Smooth muscle cell (in vitro differentiated cells): ENCODE measurements at regions not wholly inside any gene's neighbourhood (a gene's known extent, or its start where the extent isn't known, plus 50 kb on each side); places are given as distances from the start of the nearest gene placed in this dataset.

ENCODE experiments used
- DNase-seq: peaks from one replicate; lab custom pipeline; 2025; ENCODE audit not compliant: unreplicated experiment; lab: John Stamatoyannopoulos, UW
- H2AFZ ChIP-seq: fragments of 200-600 bp; sonication (generic); 2 replicates; pipeline ENCODE4 v1.6.0; 2016; ENCODE audit warnings: antibody characterized with exemption, low read depth, mild to moderate bottlenecking
- H3F3A ChIP-seq: fragments of 200-600 bp; sonication (generic); 2 replicates; pipeline ENCODE4 v1.6.0; 2017; ENCODE audit warnings: antibody characterized with exemption, low read depth
- H3K27ac ChIP-seq: fragments of 200-600 bp; sonication (generic); 2 replicates; pipeline ENCODE4 v1.5.1; 2016; ENCODE audit warnings: low read depth, mild to moderate bottlenecking
- H3K27me3 ChIP-seq: fragments of 200-600 bp; sonication (generic); 2 replicates; pipeline ENCODE4 v1.6.1; 2016; ENCODE audit warnings: low read depth, mild to moderate bottlenecking
- H3K36me3 ChIP-seq: fragments of 200-600 bp; sonication (generic); 2 replicates; pipeline ENCODE4 v1.5.1; 2016; ENCODE audit warnings: low read depth
- H3K4me1 ChIP-seq: fragments of 200-600 bp; sonication (generic); 2 replicates; pipeline ENCODE4 v1.5.1; 2016; ENCODE audit warnings: low read depth
- H3K4me2 ChIP-seq: fragments of 200-600 bp; sonication (generic); 2 replicates; pipeline ENCODE4 v1.6.0; 2016; ENCODE audit warnings: mild to moderate bottlenecking
- H3K4me3 ChIP-seq: fragments of 200-600 bp; sonication (generic); 2 replicates; pipeline ENCODE4 v1.5.1; 2016; ENCODE audit warnings: mild to moderate bottlenecking
- H3K79me2 ChIP-seq: fragments of 200-600 bp; sonication (generic); 2 replicates; pipeline ENCODE4 v1.6.0; 2016; ENCODE audit warnings: low read depth, mild to moderate bottlenecking
- H3K9ac ChIP-seq: fragments of 200-600 bp; sonication (generic); 2 replicates; pipeline ENCODE4 v1.6.0; 2016; ENCODE audit warnings: low read depth
- H3K9me3 ChIP-seq: fragments of 200-600 bp; sonication (generic); replicated peaks from 2 replicates; pipeline ENCODE4 v1.5.1; 2016; ENCODE audit warnings: low read depth
- H4K20me1 ChIP-seq: fragments of 200-600 bp; sonication (generic); 2 replicates; pipeline ENCODE4 v1.6.0; 2016; ENCODE audit warnings: low read depth
- WGBS: methylation state at CpG from one replicate; pipeline ENCODE4 v1.1.7; 2016; ENCODE audit warnings: low lambda C conversion rate; 5-methylcytosine and 5-hydroxymethylcytosine counted together
- TF ChIP-seq, protein P1 (sequence below): fragments of 200-600 bp; sonication (generic); IDR thresholded peaks from 2 replicates; pipeline ENCODE4 v1.5.1; 2017; ENCODE audit warnings: borderline replicate concordance, mild to moderate bottlenecking, antibody characterized with exemption; ENCODE audit not compliant: insufficient read depth, poor library complexity, severe bottlenecking

DNA sequence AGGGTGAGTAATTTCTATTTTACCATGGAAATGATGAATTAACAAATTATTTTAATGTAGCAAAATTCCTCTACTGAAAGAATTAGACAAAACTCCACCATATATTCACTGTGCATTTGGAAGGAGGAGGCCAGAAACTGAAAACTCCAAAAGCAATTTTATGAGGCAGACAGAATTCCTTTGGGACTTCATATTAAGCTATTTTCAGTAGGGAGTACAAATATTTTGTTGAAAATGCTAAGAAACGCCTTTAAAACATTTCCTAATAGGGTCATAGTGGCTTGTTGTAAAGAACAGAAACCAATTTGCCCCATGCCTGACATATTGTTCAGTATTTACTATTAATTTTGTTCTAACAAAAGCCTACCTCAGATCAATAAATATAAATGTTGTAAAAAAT lies 117.8 kb downstream of the TES start:
- no peak for DNase-seq
- Histone ChIP-seq H3K9ac (no peak overlapping the region), H3K36me3 (no peaks in the 10 kb centered on the region), H3K4me3 (no peak overlapping the region), H3F3A (no peaks in the 10 kb centered on the region), H2AFZ (no peak overlapping the region), H3K27ac (no peak overlapping the region), H3K79me2 (no peaks in the 10 kb centered on the region), H3K4me2 (no peak overlapping the region), H4K20me1 (no peaks in the 10 kb centered on the region), H3K27me3 (no peaks in the 10 kb centered on the region), H3K9me3 (no peaks in the 10 kb centered on the region), H3K4me1 (no peaks in the 10 kb centered on the region)
- TF ChIP-seq, protein P1, sequence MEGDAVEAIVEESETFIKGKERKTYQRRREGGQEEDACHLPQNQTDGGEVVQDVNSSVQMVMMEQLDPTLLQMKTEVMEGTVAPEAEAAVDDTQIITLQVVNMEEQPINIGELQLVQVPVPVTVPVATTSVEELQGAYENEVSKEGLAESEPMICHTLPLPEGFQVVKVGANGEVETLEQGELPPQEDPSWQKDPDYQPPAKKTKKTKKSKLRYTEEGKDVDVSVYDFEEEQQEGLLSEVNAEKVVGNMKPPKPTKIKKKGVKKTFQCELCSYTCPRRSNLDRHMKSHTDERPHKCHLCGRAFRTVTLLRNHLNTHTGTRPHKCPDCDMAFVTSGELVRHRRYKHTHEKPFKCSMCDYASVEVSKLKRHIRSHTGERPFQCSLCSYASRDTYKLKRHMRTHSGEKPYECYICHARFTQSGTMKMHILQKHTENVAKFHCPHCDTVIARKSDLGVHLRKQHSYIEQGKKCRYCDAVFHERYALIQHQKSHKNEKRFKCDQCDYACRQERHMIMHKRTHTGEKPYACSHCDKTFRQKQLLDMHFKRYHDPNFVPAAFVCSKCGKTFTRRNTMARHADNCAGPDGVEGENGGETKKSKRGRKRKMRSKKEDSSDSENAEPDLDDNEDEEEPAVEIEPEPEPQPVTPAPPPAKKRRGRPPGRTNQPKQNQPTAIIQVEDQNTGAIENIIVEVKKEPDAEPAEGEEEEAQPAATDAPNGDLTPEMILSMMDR, result no peak
- WGBS, result 65% methylated on average over 1 of the region's 1 CpG

- H3K27me3 ChIP-seq, result no peaks in the 10 kb centered on the region
- no peak overlapping the region for H3K27ac ChIP-seq
- H3K79me2 ChIP-seq, result no peaks in the 10 kb centered on the region
- H3K4me3 ChIP-seq, result no peak overlapping the region
- no peaks in the 10 kb centered on the region for H3K36me3 ChIP-seq
- no peak overlapping the region for H3K9ac ChIP-seq
- no peaks in the 10 kb centered on the region for H3F3A ChIP-seq
- no peaks in the 10 kb centered on the region for H3K9me3 ChIP-seq
- H3K4me2 ChIP-seq, result no peak overlapping the region
- H2AFZ ChIP-seq, result peak overlapping the region; percentile 20
- no peaks in the 10 kb centered on the region for H3K4me1 ChIP-seq
- no peaks in the 10 kb centered on the region for H4K20me1 ChIP-seq
- 83% methylated on average over 1 of the region's 1 CpG for WGBS
- TF ChIP-seq, protein P1, result no peak
- DNase-seq, result no peak
Observed at GRCh38 chr7:116329686-116330503, 119.6 kb downstream of the TES start.

DNA sequence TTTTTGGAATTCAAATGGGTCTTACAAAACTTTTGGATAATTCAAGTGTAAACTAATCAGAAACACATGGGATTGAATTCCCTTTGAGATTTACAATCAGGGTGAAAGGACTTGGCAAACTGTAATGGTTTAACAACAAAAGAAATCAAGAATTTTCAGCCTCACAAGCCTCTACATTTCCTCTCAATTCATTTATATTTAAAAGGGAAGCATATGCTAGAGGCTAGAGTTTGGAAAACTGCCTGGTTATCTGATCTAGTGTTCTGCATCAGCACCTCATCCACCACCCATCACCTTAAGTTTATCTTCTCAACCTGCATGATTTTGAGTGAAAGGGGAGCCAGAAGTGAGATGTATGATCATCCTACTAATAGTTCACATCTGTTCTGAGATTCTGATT lies 120.7 kb downstream of the TES start:
- DNase-seq, result no peak
- TF ChIP-seq, protein P1, result no peak
- Histone ChIP-seq H3K79me2 (no peaks in the 10 kb centered on the region), H3K4me1 (no peaks in the 10 kb centered on the region), H3K27ac (no peak overlapping the region), H3K4me2 (no peak overlapping the region), H2AFZ (no peak overlapping the region), H4K20me1 (no peaks in the 10 kb centered on the region), H3K4me3 (no peak overlapping the region), H3K27me3 (no peaks in the 10 kb centered on the region), H3K36me3 (no peaks in the 10 kb centered on the region), H3K9me3 (no peaks in the 10 kb centered on the region), H3F3A (no peaks in the 10 kb centered on the region), H3K9ac (no peak overlapping the region)

DNA sequence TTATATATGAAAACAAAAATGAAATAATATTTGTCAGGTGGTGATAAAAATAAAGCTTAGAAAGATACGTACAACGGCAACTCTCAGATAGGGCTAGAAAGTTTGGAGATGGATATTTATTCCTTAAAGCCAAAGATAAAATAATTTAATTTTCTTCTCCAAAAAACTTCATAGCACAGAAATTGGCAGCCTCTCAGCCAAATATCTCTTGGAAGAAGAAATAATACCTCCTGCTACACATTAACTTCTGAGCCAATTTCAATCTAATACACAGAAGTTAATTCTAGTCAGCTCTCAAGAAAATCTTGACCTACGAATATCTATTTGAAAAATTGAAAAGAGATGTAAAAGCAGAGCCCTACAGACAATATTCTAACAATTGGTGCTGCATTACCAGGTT lies 122.4 kb downstream of the TES start:
- DNase-seq, result no peak
- no peaks in the 10 kb centered on the region for H4K20me1 ChIP-seq
- H3K4me3 ChIP-seq, result no peak overlapping the region
- WGBS, result 97% methylated on average over 3 of the region's 3 CpGs
- H3K4me2 ChIP-seq, result no peak overlapping the region
- H3K36me3 ChIP-seq, result no peaks in the 10 kb centered on the region
- H3K4me1 ChIP-seq, result no peaks in the 10 kb centered on the region
- no peaks in the 10 kb centered on the region for H3K9me3 ChIP-seq
- no peak overlapping the region for H2AFZ ChIP-seq
- no peaks in the 10 kb centered on the region for H3K79me2 ChIP-seq
- no peak overlapping the region for H3K9ac ChIP-seq
- no peaks in the 10 kb centered on the region for H3K27me3 ChIP-seq
- TF ChIP-seq, protein P1, result no peak
- H3K27ac ChIP-seq, result no peak overlapping the region
- H3F3A ChIP-seq, result no peaks in the 10 kb centered on the region
